ENCODE measurements at regions not wholly inside any gene's neighbourhood (a gene's known extent, or its start where the extent isn't known, plus 50 kb on each side); places are given as distances from the start of the nearest gene placed in this dataset.

DNA sequence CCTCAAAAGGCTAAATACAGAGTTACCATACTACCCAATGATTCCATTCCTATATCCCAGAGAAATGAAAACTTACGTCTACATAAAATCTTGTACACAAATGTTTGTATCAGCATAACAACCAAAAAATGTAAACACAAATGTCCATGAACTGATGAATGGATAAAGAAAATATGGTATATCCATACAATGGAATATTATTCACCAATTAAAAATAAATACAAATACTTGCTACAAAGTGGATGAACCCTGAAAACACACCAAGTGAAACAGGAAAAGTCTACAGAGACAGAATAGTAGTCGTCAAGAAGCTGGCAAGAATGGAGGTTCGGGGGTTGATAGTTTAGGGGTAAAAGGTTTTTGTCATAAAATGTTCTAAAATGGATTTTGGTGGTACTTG, 54.0 kb upstream of the ANKRD28 start:
- intact Hi-C loops (cut with DNase I) = no loop called here
- H3K36me3 ChIP-seq = no peaks in the 10 kb centered on the region
- no peak overlapping the region for H3K4me3 ChIP-seq
- TF ChIP-seq EP300 (IDR thresholded peaks at IDR 0.05) = no peak
- no peak for TF ChIP-seq POLR2A (IDR thresholded peaks at IDR 0.05)
- TF ChIP-seq, protein P1, sequence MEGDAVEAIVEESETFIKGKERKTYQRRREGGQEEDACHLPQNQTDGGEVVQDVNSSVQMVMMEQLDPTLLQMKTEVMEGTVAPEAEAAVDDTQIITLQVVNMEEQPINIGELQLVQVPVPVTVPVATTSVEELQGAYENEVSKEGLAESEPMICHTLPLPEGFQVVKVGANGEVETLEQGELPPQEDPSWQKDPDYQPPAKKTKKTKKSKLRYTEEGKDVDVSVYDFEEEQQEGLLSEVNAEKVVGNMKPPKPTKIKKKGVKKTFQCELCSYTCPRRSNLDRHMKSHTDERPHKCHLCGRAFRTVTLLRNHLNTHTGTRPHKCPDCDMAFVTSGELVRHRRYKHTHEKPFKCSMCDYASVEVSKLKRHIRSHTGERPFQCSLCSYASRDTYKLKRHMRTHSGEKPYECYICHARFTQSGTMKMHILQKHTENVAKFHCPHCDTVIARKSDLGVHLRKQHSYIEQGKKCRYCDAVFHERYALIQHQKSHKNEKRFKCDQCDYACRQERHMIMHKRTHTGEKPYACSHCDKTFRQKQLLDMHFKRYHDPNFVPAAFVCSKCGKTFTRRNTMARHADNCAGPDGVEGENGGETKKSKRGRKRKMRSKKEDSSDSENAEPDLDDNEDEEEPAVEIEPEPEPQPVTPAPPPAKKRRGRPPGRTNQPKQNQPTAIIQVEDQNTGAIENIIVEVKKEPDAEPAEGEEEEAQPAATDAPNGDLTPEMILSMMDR (IDR thresholded peaks at IDR 0.05) = no peak
- no peaks in the 10 kb centered on the region for H3K9me3 ChIP-seq
- DNase-seq = no peak
- no peak overlapping the region for H3K27ac ChIP-seq
- no peaks in the 10 kb centered on the region for H3K4me1 ChIP-seq (ENCODE audit: insufficient read depth)
- no peaks in the 10 kb centered on the region for H3K27me3 ChIP-seq
- 96 to 97% (median 96%) methylated on average over 3 of the region's 3 CpGs for WGBS, 3 donors

GRCh38 chr3:15858547-15859506, 61.0 kb upstream of the ANKRD28 start:
- H3K27ac ChIP-seq = peak overlapping the region; percentile 76 to 84
- intact Hi-C loops (cut with DNase I) = no loop called here
- 3 to 6% (median 4%) methylated on average over 45 to 70 of the region's 70 CpGs for WGBS, 3 donors

DNA sequence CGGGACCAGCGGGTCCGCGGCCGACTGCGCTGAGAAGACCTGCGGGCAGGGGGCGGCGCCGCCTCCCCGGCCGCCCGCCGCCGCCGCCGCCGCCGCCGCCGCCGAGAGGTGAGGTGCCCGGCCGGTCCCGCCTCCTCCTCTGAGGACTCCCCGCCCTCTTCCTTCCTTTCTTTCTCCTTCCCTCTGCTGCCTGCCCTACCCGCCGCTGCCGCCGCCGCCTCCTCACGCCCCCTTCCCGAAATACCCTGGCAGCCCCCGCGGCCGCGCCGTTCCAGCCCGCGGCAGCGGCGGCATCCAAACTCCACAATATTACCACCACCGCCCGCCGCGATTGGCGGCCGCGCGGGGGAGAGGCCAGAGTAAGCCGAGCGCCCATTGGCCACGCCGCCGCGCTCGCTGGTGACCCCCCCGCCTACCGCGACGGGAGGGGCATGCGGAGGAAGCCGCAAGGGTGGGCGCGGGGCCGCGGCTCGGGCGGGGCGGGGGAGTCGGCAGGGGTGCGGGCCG, 61.8 kb upstream of the ANKRD28 start:
- Histone ChIP-seq H3K27ac (peak overlapping the region; percentile 76 to 84), H3K36me3 (no peaks in the 10 kb centered on the region), H3K4me3 (peak overlapping the region; percentile 90), H3K4me1 (ENCODE audit: insufficient read depth) (no peaks in the 10 kb centered on the region), H3K27me3 (no peaks in the 10 kb centered on the region), H3K9me3 (no peaks in the 10 kb centered on the region)
- WGBS, 3 donors = 0 to 2% (median 1%) methylated on average over 43 to 73 of the region's 73 CpGs
- intact Hi-C loops (cut with DNase I) = no loop called here
- no peak for TF ChIP-seq EP300 (IDR thresholded peaks at IDR 0.05)
- TF ChIP-seq POLR2A (IDR thresholded peaks at IDR 0.05) = peak; percentile 41
- TF ChIP-seq, protein P1 (IDR thresholded peaks at IDR 0.05) = peak in 1 of 3 donors; percentile 12
- DNase-seq = peak; percentile 84 to 91 (median 86)

More at GRCh38 chr3:15858547-15859506, 61.0 kb upstream of the ANKRD28 start:
- Histone ChIP-seq H3K4me3 (peak overlapping the region; percentile 90), H3K4me1 (ENCODE audit: insufficient read depth) (no peaks in the 10 kb centered on the region), H3K36me3 (no peaks in the 10 kb centered on the region), H3K27me3 (no peaks in the 10 kb centered on the region), H3K9me3 (no peaks in the 10 kb centered on the region)
- peak; percentile 57 to 74 (median 59) for DNase-seq
- TF ChIP-seq POLR2A (IDR thresholded peaks at IDR 0.05) = no peak
- no peak for TF ChIP-seq EP300 (IDR thresholded peaks at IDR 0.05)
- TF ChIP-seq, protein P1 (IDR thresholded peaks at IDR 0.05) = peak in 1 of 3 donors; percentile 30

GRCh38 chr3:15860014-15860934, 62.5 kb upstream of the ANKRD28 start:
- Histone ChIP-seq H3K27me3 (no peaks in the 10 kb centered on the region), H3K36me3 (no peaks in the 10 kb centered on the region), H3K4me1 (ENCODE audit: insufficient read depth) (no peaks in the 10 kb centered on the region), H3K4me3 (peak overlapping the region; percentile 90), H3K9me3 (no peaks in the 10 kb centered on the region), H3K27ac (peak overlapping the region; percentile 76 to 84)
- WGBS, 3 donors = 0 to 1% (median 0%) methylated on average over 54 to 55 of the region's 55 CpGs
- TF ChIP-seq, protein P1 (IDR thresholded peaks at IDR 0.05) = no peak
- TF ChIP-seq POLR2A (IDR thresholded peaks at IDR 0.05) (no peak), EP300 (IDR thresholded peaks at IDR 0.05) (no peak)
- DNase-seq = peak; percentile 48 to 72 (median 71)
- intact Hi-C loops (cut with DNase I) = no loop called here
